Hematopoietic multipotent progenitor cell treated with erythropoietin and hydrocortisone succinate and interleukin-3 and kit ligand, for 17 days (in vitro differentiated cells): ENCODE measurements at regions not wholly inside any gene's neighbourhood (a gene's known extent, or its start where the extent isn't known, plus 50 kb on each side); places are given as distances from the start of the nearest gene placed in this dataset.
"Not testable (repeated sequence)": the region's sequence is repeated elsewhere in the genome, so short reads cannot be mapped to it uniquely, and the experiment has no call there.

Source experiments
- DNase-seq: peaks from one replicate; pipeline ENCODE4 v3.0.0-alpha.2; 2015; ENCODE audit warnings: low spot score

DNA sequence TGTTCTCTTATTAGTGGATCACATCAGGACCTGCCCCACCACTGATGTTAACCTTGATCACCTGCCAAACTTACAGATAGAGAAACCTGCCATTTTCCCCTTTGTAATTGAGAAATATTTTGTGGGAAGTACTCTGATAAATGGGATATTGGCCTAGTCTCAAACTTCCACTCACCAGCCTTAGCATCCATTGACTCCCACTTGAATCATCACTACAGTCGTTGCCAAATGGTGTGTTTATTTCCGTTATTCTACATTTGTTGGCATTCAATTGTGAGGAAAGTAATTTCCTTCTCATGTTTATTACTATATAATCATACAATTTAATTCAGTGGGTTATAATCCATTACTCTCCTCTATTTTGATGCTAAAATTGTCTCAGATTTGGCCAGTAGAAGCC, 156.4 kb upstream of the CXCL13 start:
- DNase-seq: no peak

DNA sequence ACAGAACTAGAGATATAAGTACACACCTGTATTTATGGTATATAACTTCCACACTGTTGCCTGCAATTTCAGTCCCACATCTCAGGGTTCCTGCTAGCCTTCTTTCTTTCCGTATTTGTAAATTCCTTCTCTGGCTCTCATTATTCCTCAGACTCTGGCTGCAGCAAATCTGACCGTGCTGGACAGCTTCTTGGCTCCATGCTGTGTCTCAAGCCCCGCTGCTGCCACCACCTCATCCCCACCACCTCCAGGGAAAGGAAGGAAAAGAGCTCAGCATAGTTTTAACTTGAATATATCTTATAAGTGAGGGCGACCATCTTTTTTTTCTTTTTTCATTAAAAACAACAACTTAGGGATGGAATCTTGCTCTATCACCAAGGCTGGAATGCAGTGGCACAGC, 155.6 kb upstream of the CXCL13 start:
- no peak for DNase-seq

DNA sequence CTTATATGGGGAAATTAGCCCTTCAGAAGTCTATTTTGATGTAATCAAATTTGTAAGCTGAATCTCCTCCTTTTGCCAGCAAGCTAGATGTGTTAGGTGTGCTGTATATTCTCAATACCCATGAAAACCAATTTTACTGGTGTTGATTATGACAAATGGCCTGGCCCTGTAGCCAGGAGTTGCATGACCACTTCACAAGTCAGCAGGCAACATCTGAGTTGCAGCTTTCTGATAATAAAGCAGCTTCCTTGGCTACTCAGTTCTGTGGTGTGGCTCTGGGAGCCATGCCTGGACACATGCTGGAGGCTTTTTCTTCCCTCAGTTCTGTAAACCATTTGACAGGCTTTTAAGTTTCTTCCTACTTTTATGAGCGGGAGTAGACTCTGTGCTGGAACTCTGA, 154.1 kb upstream of the CXCL13 start:
- no peak for DNase-seq

DNA sequence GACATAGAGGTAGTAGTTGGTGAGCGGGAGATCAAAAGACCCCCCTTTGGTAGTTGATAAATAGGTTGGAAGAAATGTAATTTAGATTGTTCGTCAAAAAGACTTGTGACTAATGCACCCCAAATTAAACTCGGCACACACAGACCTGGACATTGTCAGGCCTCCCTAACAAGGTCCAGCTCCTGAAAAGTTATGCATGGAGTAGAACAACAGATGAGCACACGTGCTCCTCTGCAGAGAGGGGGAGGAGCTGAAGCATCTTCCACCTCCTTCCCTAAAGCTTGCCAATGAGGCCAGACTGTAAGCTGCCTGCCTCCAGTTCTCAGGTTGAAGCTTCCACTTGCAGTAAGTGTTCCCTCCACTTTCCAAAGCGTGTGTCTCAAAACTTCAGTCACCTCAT, 153.5 kb upstream of the CXCL13 start:
- DNase-seq: not testable (repeated sequence)

DNA sequence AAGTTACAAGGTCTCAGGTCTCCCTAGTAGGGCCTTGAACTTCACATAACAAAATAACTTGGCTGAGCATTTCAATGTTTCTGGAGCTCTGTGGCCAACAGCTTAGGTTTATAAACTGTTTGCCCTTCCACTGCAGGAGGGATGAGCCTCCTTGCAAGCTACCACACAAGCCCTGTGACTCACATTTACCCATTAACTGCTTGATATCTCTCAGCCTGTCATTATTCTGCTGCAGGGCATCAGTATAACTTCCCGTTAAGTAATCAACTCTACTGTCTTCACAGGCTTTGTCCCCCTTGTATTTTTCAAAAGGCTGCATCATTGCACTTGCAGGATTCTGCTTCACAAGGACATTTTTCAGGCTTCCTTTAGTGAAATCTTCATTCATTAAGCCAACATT, 151.7 kb upstream of the CXCL13 start:
- no peak for DNase-seq

DNA sequence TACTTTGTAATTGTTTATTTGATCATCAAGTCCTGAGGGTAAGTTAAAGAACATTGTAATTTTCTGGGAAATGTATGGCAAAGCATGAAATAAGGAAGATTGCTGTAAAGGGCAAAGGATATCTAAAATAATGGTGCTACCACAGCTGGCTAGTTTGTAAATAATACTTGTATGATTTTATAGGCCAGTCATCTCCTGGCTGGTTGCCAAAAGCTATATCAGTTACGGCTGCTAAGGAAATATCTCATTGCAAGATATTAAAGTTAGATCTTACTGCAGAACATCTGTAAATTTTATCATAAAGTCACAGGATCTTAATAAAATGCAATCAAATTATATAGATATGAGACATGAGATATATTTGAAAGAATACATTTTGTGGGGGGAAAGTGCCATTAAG, 150.8 kb upstream of the CXCL13 start:
- no peak for DNase-seq

DNA sequence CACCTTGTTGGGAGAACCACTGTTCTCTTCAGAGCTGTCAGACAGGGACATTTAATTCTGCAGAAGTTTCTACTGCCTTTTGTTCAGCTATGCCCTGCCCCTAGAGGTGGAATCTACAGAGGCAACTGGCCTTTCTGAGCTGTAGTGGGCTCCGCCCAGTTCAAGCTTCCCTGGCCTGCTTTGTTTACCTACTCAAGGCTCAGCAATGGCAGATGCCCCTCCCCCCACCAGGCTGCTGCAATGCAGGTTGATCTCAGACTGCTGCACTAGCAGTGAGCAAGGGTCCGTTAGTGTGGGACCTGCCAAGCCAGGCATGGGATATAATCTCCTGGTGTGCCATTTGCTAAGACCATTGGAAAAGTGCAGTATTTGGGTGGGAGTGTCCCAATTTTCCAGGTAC, 141.5 kb upstream of the CXCL13 start:
- DNase-seq: not testable (repeated sequence)

DNA sequence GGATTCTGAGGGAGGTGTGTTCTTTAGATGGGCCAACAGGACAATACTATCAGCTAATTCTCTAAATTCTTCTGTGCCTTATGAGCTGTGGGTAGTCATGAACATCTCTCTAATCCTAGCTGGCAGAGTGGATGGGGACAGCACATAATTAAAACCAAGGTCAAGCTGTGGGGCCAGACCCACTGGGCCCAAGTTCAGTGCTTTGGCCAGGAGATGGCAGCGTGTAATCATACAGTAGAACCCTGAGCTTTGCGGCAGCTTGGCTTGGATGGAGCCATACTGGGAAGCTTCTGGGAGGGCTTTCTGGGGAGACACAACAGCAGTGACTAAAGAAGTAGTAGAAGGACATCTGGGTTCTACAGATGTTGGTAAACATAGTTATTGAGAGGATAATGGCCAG, 140.3 kb upstream of the CXCL13 start:
- no peak for DNase-seq

DNA sequence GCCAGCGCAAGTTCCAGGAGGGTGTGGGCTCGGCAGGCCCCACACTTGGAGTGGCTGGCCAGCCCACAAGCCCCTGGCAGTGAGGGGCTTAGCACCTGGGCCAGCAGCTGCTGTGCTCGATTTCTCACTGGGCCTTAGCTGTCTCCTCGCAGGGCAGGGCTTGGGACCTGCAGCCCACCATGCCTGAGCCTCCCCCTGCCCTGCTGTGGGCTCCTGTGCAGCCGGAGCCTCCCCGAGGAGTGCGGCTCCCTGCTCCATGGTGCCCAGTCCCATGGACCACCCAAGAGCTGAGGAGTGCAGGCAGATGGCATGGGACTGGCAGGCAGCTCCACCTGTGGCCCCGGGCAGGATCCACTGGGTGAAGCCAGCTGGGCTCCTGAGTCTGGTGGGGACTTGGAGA, 139.2 kb upstream of the CXCL13 start:
- no peak for DNase-seq

DNA sequence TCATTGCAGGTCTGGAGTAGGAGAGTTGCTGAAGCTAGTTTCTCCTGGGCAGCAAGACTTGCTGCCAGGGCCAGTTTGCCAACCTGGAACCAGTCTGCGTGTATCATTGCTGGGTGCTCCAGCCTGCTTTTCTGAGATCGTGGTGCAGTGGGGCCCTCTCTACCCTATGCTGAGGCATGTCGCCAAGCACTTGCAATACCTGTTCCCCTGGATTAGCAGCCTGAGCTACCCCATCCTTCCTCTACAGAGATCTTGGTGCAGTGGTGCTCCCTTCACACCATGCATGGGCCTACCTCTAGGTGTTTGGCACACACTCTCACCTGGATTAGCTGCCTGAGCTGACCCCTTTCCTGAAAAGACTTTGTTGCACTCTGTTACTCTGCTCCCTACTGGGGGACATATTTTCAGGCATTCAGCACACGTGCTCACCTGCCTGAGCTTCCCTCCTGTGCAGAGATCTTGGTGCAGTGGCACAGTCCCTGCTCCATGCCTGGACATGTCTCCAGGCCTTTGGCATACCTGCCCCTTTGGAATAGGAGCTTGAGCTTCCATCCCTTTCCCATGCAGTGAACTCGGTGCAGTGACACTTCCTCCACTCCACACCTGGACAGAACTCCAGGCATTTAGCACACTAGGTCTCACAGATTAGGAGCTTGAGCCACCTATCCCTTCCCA, 133.7 kb upstream of the CXCL13 start:
- DNase-seq: no peak

DNA sequence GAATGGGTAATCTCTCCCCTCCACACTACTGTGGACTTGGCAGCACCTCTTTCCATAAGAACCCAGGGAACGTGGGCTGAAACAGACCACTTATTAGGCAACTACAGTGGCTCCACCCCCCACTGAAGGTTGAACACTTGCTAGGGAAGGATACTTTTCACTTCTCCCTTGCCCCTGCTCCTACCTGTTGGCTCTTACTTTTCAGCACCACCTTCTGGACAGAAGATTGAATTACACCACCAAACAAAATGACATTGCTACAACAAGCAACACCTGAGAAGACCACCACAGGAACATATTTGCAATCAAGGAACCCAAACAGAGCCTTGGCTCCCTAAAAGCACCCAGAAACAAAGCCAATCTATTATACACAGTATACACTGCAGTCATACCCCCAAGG, 132.1 kb upstream of the CXCL13 start:
- DNase-seq: no peak

DNA sequence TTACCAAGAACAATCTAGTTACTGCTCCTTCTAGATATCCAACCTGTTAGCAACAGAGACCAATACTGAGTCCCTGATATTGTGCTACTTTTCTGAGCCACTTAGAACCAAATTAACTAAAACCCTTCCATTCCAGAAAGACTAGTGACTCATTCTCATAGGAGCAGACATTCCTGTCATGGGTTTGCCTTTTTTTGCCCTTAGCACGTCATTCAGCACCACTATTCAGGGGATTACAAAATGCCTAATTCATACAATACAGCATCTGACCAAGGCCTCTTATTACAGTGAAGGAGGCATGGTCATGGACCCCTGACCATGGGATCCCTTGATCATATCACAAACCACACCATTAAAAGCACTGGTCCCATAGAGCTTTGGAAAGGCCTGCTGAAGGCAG, 123.8 kb upstream of the CXCL13 start:
- DNase-seq: no peak

DNA sequence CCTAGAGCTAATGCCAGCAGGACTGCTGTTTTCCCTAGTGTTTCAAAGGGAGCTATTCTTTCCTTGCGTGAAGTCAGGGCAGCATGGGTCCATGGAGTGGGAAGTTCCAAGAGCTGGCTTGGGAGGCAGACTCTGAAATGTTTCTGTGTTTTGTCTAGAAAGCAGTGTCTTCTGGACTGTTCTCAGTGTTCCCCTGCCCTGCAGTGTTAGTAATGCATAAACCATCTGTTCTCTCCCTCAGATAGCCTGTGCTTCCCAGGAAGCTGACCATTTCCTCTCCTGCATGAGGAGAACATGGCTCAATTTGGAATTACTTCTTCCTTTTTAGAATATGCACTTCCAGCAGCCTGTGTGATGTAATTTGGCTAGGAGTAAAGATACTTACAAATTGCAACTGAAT, 116.7 kb upstream of the CXCL13 start:
- DNase-seq: no peak

DNA sequence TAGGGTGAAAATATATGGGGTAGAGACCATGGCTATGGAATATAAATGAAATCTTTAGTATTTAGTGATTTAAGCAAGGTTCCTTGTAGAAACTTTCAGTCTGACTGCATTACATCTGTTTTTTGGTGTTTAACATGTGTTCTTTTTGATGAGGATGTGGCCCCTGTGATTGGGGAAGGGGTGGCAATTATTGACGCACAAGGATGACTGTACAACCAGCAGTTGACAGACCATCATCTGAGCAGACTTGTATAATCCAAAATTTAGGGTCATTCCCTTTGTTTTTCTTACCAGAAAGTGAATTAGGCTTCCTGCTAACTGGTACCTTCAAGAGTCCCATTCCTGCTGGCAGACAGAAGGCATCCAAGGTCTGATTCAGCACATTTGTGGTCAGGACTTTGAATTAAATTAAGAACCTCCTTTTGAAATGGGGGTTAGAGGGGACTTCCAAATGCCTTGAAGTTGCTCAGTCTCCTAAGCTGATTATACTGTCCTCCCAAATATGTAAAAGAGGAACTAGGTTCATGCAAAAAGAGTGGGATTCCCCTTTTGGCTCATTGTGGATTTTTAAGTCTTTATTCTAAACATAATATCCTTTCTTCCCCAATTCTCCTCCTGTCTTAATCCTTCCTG, 112.4 kb upstream of the CXCL13 start:
- no peak for DNase-seq

DNA sequence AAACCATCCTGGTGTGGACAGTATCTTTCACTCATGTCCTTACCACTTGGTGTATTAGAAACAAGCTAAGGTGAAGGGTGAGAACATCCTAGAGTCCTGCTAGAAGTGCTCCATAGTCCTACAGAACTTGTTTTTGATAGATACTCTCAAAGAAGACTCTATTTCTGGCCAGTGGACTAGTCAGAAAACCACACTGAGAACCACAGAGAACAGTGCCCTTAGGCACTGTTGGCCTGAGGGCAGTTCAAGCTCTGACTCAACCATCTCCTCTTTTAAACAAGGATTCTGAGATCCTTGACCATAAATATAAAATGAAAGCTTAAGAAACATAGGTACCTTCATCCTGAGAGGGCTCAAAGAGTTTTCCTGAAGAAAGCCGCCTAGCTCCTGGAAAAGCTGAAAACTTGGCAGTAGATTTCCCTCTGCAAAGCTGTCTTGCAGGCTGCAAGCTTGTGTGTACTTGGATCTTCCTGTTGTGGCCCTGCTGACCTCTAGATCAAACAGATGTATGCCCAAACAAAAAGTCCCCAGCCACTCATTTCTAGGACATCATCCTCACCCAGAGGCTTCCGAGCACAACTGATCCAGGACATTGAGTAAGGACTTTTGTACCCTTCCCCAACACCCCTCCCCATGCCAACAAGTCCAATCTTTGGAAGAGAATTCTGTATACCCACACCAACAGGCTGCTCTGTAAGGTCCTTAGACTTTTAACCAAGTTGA, 111.6 kb upstream of the CXCL13 start:
- no peak for DNase-seq

DNA sequence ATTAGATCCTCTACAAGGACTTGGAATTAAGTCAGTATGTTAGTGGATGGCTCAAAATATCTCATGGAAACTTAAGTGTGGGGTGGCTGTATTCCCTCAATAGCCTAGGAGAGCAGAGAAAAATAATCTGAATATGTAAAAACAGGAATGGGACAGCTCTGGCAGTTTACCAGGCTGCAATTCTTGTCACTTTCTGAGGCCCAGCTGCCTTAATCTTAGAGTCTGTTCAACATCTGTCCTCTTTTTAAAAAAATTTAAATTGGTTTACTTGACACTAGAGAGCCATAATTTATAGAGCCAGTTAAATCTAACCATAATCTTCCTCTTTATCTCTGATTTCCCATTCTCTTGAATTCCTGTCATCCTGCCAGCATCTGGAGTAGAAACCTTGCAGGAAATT, 109.2 kb upstream of the CXCL13 start:
- no peak for DNase-seq

DNA sequence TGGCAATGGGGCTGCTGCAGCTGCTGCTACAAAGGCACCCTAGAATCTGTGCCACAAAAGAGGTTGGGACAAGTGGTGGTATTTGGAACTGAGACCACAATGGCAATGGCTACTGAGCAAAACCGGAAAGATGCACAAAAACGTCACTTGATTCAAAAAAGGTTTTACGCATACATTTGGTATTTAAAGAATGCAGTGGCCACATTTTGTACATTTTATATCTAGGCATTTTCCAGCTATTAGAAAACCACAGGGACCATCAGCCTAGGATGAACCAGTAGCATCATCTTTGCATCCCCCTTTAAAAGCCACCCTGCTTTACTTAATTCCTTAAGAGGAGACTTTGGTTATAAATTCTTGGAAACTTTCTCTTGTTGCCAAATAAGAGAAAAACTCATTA, 104.8 kb upstream of the CXCL13 start:
- no peak for DNase-seq

DNA sequence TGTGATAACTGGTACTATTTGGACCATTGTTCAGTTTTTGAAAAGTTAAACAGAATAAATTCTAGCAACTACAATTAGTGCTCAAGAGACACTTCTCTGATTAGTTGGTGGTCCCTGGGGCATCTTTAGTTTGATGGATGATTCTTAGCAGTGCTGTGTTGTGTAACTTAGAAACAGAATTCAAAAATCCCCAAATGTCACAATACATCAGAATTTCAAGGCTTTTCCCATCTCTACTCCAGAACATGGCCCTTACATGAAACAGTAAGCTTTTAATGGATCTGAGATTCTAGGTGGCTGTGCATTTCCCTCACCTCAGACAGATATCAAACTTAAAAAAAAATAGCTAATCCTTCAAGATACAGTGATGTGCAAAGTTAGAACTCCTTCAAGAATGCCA, 104.4 kb upstream of the CXCL13 start:
- DNase-seq: no peak

DNA sequence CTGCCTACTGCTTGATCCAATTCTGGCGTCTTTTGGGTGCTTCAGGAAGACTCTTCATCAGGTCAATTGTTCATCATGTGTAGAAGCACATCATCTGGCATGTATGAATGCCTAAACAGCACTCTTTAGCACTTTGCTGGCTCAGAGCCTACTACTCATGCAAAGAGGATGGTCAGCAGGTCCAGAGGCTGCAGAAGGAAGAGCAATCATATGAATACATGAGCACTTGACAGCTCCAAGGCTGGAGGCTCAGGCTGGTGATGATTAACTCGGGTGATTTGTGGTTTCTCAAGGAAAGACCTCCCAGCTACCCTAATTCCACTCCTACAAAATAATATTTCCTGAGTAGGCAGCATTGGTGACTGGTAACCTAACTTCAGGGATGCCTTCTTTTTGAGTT, 103.8 kb upstream of the CXCL13 start:
- DNase-seq: no peak

DNA sequence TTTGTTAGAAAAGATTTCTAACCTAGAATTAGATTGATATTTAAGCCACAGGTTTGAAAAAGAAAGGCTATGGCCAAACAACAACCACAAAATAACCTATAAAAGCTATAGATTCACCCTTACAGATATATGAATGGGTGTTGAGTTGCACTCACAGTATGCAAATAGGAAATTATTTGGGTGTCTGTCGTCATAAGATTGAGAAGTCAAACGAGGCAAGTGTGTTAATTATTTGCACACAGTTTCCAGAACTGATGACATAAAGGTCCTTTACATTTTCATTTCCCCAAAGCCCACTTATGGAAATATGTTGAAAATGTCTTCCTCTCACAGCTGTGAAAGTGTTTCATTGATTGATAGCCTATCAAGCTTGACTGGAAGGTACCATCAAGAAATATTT, 101.2 kb upstream of the CXCL13 start:
- DNase-seq: no peak

DNA sequence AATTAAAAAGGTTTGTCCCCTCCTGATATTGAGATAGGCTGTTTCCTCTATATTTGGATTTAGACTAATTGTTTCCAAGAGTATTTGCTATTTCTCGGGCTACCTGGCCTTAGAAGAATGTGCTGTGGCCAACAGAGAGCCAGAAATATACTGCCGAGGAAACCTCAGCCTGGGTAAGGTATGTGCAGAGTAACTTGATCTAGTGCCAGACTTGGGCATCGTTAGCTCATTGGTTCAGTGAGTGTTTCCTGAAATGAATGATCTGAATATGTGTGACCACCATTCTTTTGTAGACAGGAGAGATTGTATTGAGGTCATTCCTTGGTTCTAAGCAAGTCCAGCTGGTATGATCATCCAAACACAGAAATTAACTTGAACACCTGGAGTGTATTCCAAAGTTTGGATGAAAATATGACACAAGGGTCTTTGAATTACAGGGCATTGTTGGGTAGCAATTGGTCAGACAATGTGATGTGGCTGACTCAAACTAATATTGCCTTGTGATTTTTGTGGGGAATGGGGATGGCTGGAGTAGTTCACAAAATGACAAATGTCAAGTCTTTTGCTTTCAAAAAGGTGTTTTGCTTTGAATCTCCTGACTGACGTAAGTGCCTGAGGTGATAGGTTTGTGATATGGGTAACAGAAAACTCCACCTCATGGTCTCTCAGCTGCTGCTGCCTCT, 100.2 kb upstream of the CXCL13 start:
- no peak for DNase-seq

DNA sequence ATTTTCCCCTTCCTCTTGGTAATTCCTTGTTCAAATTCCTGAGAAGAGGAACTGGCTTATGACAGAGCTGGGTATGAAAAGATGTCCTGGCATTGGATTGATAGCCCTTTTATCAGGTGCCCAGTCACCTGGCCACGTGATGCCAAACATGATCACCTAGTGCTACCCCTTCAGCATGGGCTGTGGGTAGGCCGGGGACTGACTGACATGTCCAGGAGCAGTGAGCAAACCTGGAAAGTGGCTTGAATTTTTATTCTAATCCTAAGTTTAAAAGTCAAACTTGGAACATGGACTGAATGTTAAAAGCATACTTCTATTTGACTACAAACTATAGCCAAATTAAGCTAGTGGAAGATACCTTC, 99.7 kb upstream of the CXCL13 start:
- DNase-seq: no peak

DNA sequence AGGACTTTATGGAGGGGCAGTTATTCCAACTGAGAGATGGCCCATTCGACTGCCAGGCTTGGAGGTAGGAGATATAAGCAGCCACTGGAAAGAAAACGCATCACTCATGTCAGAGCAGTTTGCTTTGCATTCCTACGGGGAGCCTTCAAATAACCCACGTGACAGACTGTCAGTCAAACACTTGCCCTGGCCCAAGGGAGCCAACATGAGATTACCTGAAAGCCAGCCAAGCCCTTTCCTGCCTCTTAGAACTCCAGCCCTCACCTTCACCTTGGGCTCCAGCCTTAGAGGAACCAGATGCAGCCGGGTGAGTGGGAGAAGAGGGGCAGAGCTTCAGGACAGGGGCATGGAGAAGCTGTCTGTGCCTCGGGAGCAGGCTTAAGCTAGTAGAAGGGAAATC, 95.3 kb upstream of the CXCL13 start:
- no peak for DNase-seq
